CD14-positive monocyte (primary cell): ENCODE measurements at regions not wholly inside any gene's neighbourhood (a gene's known extent, or its start where the extent isn't known, plus 50 kb on each side); places are given as distances from the start of the nearest gene placed in this dataset.

ENCODE experiments used
- DNase-seq, 3 donors: peaks; one replicate each; pipeline ENCODE4 v3.0.0-alpha.2; 2011 to 2022
- H2AFZ ChIP-seq: 2 replicates; pipeline ENCODE4 v1.6.0; 2012; ENCODE audit warnings: mild to moderate bottlenecking, low read depth, low read length, inconsistent platforms; ENCODE audit not compliant: insufficient read depth, poor library complexity, severe bottlenecking
- H3K27ac ChIP-seq, 2 donors: 1 replicate in 1 of 2; 2 replicates in 1 of 2; pipeline ENCODE4 v1.5.1; 2012 to 2013; ENCODE audit warnings: low read length in 2 of 2, control low read depth in 1 of 2, inconsistent platforms in 1 of 2, low read depth in 1 of 2, mild to moderate bottlenecking in 1 of 2
- H3K27me3 ChIP-seq, 2 donors: one replicate each; pipeline versions ENCODE4 v1.6.0 to v1.6.1; 2011 to 2013; ENCODE audit warnings: low read length in 2 of 2; ENCODE audit not compliant: control insufficient read depth in 2 of 2, insufficient read depth in 2 of 2
- H3K36me3 ChIP-seq, 2 donors: replicated peaks in 1 of 2; 1 replicate in 1 of 2; 2 replicates in 1 of 2; pipeline versions ENCODE4 v1.5.1 to v1.6.1; 2012 to 2013; ENCODE audit warnings: low read length in 2 of 2, control low read depth in 1 of 2, inconsistent platforms in 1 of 2, mild to moderate bottlenecking in 1 of 2; ENCODE audit not compliant: insufficient read depth in 2 of 2, control insufficient read depth in 1 of 2
- H3K4me1 ChIP-seq, 2 donors: 1 replicate in 1 of 2; 2 replicates in 1 of 2; pipeline versions ENCODE4 v1.5.1 to v1.6.1; 2012 to 2013; ENCODE audit warnings: low read length in 2 of 2, control low read depth in 1 of 2, inconsistent platforms in 1 of 2, mild to moderate bottlenecking in 1 of 2, moderate library complexity in 1 of 2; ENCODE audit not compliant: insufficient read depth in 2 of 2, control insufficient read depth in 1 of 2
- H3K4me2 ChIP-seq: replicated peaks from 2 replicates; pipeline ENCODE3; 2012; ENCODE audit warnings: low read length, moderate library complexity, mild to moderate bottlenecking; ENCODE audit not compliant: poor library complexity, severe bottlenecking; ENCODE audit errors: extremely low read depth
- H3K4me3 ChIP-seq, 3 experiments: fragments of 200-600 bp in 1 of 3; sonication (generic) in 1 of 3; replicated peaks in 1 of 3; 1 replicate in 2 of 3; 2 replicates in 1 of 3; pipeline ENCODE4 v1.5.1; 2011 to 2013; ENCODE audit warnings: low read length in 3 of 3, mild to moderate bottlenecking in 3 of 3, control low read depth in 2 of 3, low read depth in 2 of 3, inconsistent platforms in 1 of 3, moderate library complexity in 1 of 3
- H3K79me2 ChIP-seq: 2 replicates; pipeline ENCODE4 v1.6.0; 2012; ENCODE audit warnings: mild to moderate bottlenecking, control low read depth, inconsistent platforms, low read length, moderate library complexity; ENCODE audit not compliant: insufficient read depth
- H3K9ac ChIP-seq: 2 replicates; pipeline ENCODE4 v1.6.0; 2017; ENCODE audit warnings: low read length, mild to moderate bottlenecking; ENCODE audit not compliant: insufficient read depth, poor library complexity, severe bottlenecking
- H3K9me3 ChIP-seq, 2 donors: replicated peaks in 1 of 2; 1 replicate in 1 of 2; 2 replicates in 1 of 2; pipeline versions ENCODE4 v1.5.1 to v1.6.1; 2012 to 2013; ENCODE audit warnings: low read length in 2 of 2, control low read depth in 1 of 2; ENCODE audit not compliant: control insufficient read depth in 1 of 2, insufficient read depth in 1 of 2
- H4K20me1 ChIP-seq: 2 replicates; pipeline ENCODE4 v1.6.0; 2012; ENCODE audit warnings: mild to moderate bottlenecking, low read length, control low read depth, moderate library complexity; ENCODE audit not compliant: insufficient read depth
- H3K27ac Mint-ChIP-seq, 7 donors: one replicate each; pipeline ENCODE4 v1.8.0; 2020; ENCODE audit warnings: mild to moderate bottlenecking in 7 of 7, mixed read lengths in 7 of 7, moderate library complexity in 6 of 7, inconsistent platforms in 2 of 7
- H3K27me3 Mint-ChIP-seq, 3 donors: one replicate each; pipeline ENCODE4 v1.8.0; 2021 to 2022; ENCODE audit warnings: low read depth in 3 of 3, mild to moderate bottlenecking in 3 of 3, mixed read lengths in 3 of 3, moderate library complexity in 3 of 3, inconsistent platforms in 1 of 3
- H3K36me3 Mint-ChIP-seq, 2 donors: one replicate each; pipeline ENCODE4 v1.8.0; 2020; ENCODE audit warnings: mixed read lengths in 2 of 2, inconsistent platforms in 1 of 2, mild to moderate bottlenecking in 1 of 2
- H3K4me1 Mint-ChIP-seq: one replicate; pipeline ENCODE4 v1.8.0; 2020; ENCODE audit warnings: mild to moderate bottlenecking, mixed read lengths
- H3K4me3 Mint-ChIP-seq, 2 donors: one replicate each; pipeline ENCODE4 v1.8.0; 2020; ENCODE audit warnings: mild to moderate bottlenecking in 2 of 2, mixed read lengths in 2 of 2, moderate library complexity in 1 of 2
- H3K9me3 Mint-ChIP-seq, 7 donors: one replicate each; pipeline ENCODE4 v1.8.0; 2020 to 2022; ENCODE audit warnings: mixed read lengths in 7 of 7, mild to moderate bottlenecking in 6 of 7, moderate library complexity in 6 of 7, inconsistent platforms in 2 of 7
- CTCF ChIP-seq: fragments of 200-600 bp; IDR thresholded peaks from one replicate; pipeline ENCODE4 v1.8.0; 2022; ENCODE audit warnings: antibody characterized with exemption, mild to moderate bottlenecking
- WGBS: methylation state at CpG from one replicate; pipeline ENCODE4 v1.1.5; 2013; ENCODE audit warnings: missing lambda C conversion rate; ENCODE audit not compliant: insufficient coverage; 5-methylcytosine and 5-hydroxymethylcytosine counted together
- intact Hi-C, 2 donors: fragments of 100-400 bp; cut with micrococcal nuclease; formaldehyde crosslinking; loops; one replicate each; pipeline versions ENCODE4 v1.15.0 to v1.15.1; 2023

GRCh38 chr2:120909102-120909501 is 173.4 kb downstream of the GLI2 start:
- Histone ChIP-seq H3K27ac (no peak overlapping the region), H2AFZ (no peak overlapping the region), H3K36me3 (no peaks in the 10 kb centered on the region), H3K4me3 (no peak overlapping the region), H4K20me1 (no peaks in the 10 kb centered on the region), H3K9ac (no peak overlapping the region), H3K79me2 (no peaks in the 10 kb centered on the region), H3K4me2 (no peak overlapping the region), H3K4me1 (no peaks in the 10 kb centered on the region), H3K27me3 (no peaks in the 10 kb centered on the region), H3K9me3 (no peaks in the 10 kb centered on the region)
- H3K27ac Mint-ChIP-seq: peak overlapping the region in 1 of 7 donors; percentile 30
- no peaks in the 10 kb centered on the region for H3K9me3 Mint-ChIP-seq
- H3K27me3 Mint-ChIP-seq: peaks cover 3 to 7% (median 5%) of the 10 kb centered on the region in 3 donors
- intact Hi-C loops: no loop called here
- 53% methylated on average over 2 of the region's 2 CpGs for WGBS
- no peak overlapping the region for H3K4me3 Mint-ChIP-seq
- DNase-seq: no peak
- no peak for TF ChIP-seq CTCF
- H3K4me1 Mint-ChIP-seq: no peaks in the 10 kb centered on the region
- H3K36me3 Mint-ChIP-seq: no peaks in the 10 kb centered on the region

GRCh38 chr2:120910164-120910563 is 174.5 kb downstream of the GLI2 start:
- no peak for DNase-seq
- Mint-ChIP-seq H3K4me1 (no peaks in the 10 kb centered on the region), H3K4me3 (no peak overlapping the region), H3K27me3 (peaks cover 3 to 7% (median 3%) of the 10 kb centered on the region in 3 donors), H3K36me3 (no peaks in the 10 kb centered on the region), H3K9me3 (no peaks in the 10 kb centered on the region), H3K27ac (no peak overlapping the region)
- no peaks in the 10 kb centered on the region for H3K4me1 ChIP-seq
- no peaks in the 10 kb centered on the region for H3K79me2 ChIP-seq
- H2AFZ ChIP-seq: no peak overlapping the region
- H3K36me3 ChIP-seq: no peaks in the 10 kb centered on the region
- H3K9me3 ChIP-seq: no peaks in the 10 kb centered on the region
- TF ChIP-seq CTCF: no peak
- no peak overlapping the region for H3K4me2 ChIP-seq
- no peak overlapping the region for H3K4me3 ChIP-seq
- no peaks in the 10 kb centered on the region for H3K27me3 ChIP-seq
- WGBS: 100% methylated on average over 2 of the region's 5 CpGs
- no peaks in the 10 kb centered on the region for H4K20me1 ChIP-seq
- no peak overlapping the region for H3K27ac ChIP-seq
- no peak overlapping the region for H3K9ac ChIP-seq
- intact Hi-C loops: no loop called here
